Mesenchymal stem cell (in vitro differentiated cells and primary cell): ENCODE measurements at regions not wholly inside any gene's neighbourhood (a gene's known extent, or its start where the extent isn't known, plus 50 kb on each side); places are given as distances from the start of the nearest gene placed in this dataset.

Source experiments
- DNase-seq: peaks from one replicate; pipeline ENCODE4 v3.0.0-alpha.2; 2013
- H2AFZ ChIP-seq: one replicate; pipeline ENCODE4 v1.6.1; 2013; ENCODE audit warnings: low read depth, mild to moderate bottlenecking, control low read depth, inconsistent platforms, low read length, moderate library complexity
- H2AK5ac ChIP-seq: 2 replicates; pipeline ENCODE4 v1.6.1; 2013; ENCODE audit warnings: low read length, moderate library complexity, mild to moderate bottlenecking, inconsistent platforms; ENCODE audit not compliant: severe bottlenecking
- H2BK120ac ChIP-seq: one replicate; pipeline ENCODE4 v1.6.1; 2013; ENCODE audit warnings: low read depth, mild to moderate bottlenecking, inconsistent platforms, low read length, moderate library complexity
- H2BK12ac ChIP-seq, 2 experiments: one replicate each; pipeline ENCODE4 v1.6.1; 2013; ENCODE audit warnings: inconsistent platforms in 2 of 2, low read length in 2 of 2, mild to moderate bottlenecking in 2 of 2, moderate library complexity in 2 of 2, control low read depth in 1 of 2
- H2BK15ac ChIP-seq: one replicate; pipeline ENCODE4 v1.6.1; 2013; ENCODE audit warnings: mild to moderate bottlenecking, low read depth, inconsistent platforms; ENCODE audit not compliant: poor library complexity, severe bottlenecking
- H2BK5ac ChIP-seq: 2 replicates; pipeline ENCODE4 v1.6.1; 2013; ENCODE audit warnings: low read depth, mild to moderate bottlenecking, low read length, control low read depth, inconsistent platforms; ENCODE audit not compliant: poor library complexity, severe bottlenecking
- H3K14ac ChIP-seq, 2 experiments: one replicate each; pipeline ENCODE4 v1.6.1; 2013; ENCODE audit warnings: inconsistent platforms in 2 of 2, low read length in 2 of 2, control low read depth in 1 of 2, mild to moderate bottlenecking in 1 of 2, moderate library complexity in 1 of 2
- H3K18ac ChIP-seq, 2 experiments: one replicate each; pipeline ENCODE4 v1.6.1; 2013; ENCODE audit warnings: inconsistent platforms in 2 of 2, low read length in 2 of 2, control low read depth in 1 of 2, low read depth in 1 of 2, mild to moderate bottlenecking in 1 of 2
- H3K23ac ChIP-seq, 2 experiments: one replicate each; pipeline ENCODE4 v1.6.1; 2013; ENCODE audit warnings: inconsistent platforms in 2 of 2, low read length in 2 of 2, mild to moderate bottlenecking in 2 of 2, moderate library complexity in 2 of 2, control low read depth in 1 of 2
- H3K27ac ChIP-seq: 2 replicates; pipeline ENCODE4 v1.5.1; 2013; ENCODE audit warnings: mild to moderate bottlenecking, moderate library complexity, low read length, control low read depth, inconsistent platforms; ENCODE audit not compliant: poor library complexity, severe bottlenecking
- H3K27me3 ChIP-seq, 2 experiments: 2 replicates each; pipeline versions ENCODE4 v1.6.1 to v1.7.0; 2013; ENCODE audit warnings: low read length in 2 of 2, mild to moderate bottlenecking in 2 of 2, moderate library complexity in 2 of 2, control low read depth in 1 of 2, inconsistent platforms in 1 of 2; ENCODE audit not compliant: control insufficient read depth in 1 of 2, insufficient read depth in 1 of 2
- H3K36me3 ChIP-seq, 2 experiments: 2 replicates each; pipeline versions ENCODE4 v1.6.1 to v1.7.0; 2013; ENCODE audit warnings: low read length in 2 of 2, control low read depth in 1 of 2, inconsistent platforms in 1 of 2, low read depth in 1 of 2, mild to moderate bottlenecking in 1 of 2; ENCODE audit not compliant: insufficient read depth in 2 of 2, control insufficient read depth in 1 of 2
- H3K4ac ChIP-seq, 2 experiments: one replicate each; pipeline ENCODE4 v1.6.1; 2013; ENCODE audit warnings: inconsistent platforms in 2 of 2, low read length in 2 of 2, mild to moderate bottlenecking in 2 of 2, moderate library complexity in 2 of 2, control low read depth in 1 of 2, low read depth in 1 of 2
- H3K4me1 ChIP-seq: 2 replicates; pipeline ENCODE4 v1.6.1; 2013; ENCODE audit warnings: low read depth, low read length, control low read depth; ENCODE audit not compliant: control insufficient read depth, insufficient read depth
- H3K4me2 ChIP-seq: 2 replicates; pipeline ENCODE4 v1.6.1; 2013; ENCODE audit warnings: low read length, mild to moderate bottlenecking, inconsistent platforms; ENCODE audit not compliant: poor library complexity, severe bottlenecking
- H3K4me3 ChIP-seq, 2 experiments: 2 replicates each; pipeline versions ENCODE4 v1.5.1 to v1.7.0; 2013; ENCODE audit warnings: low read length in 2 of 2, mild to moderate bottlenecking in 2 of 2, control low read depth in 1 of 2, low read depth in 1 of 2; ENCODE audit not compliant: insufficient read depth in 1 of 2
- H3K79me1 ChIP-seq: replicated peaks from 2 replicates; pipeline ENCODE4 v1.6.1; 2013; ENCODE audit warnings: mild to moderate bottlenecking, control low read depth, low read length, inconsistent platforms; ENCODE audit not compliant: poor library complexity, severe bottlenecking
- H3K9ac ChIP-seq: 2 replicates; pipeline ENCODE4 v1.7.0; 2013; ENCODE audit warnings: mild to moderate bottlenecking, low read length, moderate library complexity
- H3K9me3 ChIP-seq: 2 replicates; pipeline ENCODE4 v1.7.0; 2013; ENCODE audit warnings: mild to moderate bottlenecking, low read length; ENCODE audit not compliant: control insufficient read depth
- H4K8ac ChIP-seq: one replicate; pipeline ENCODE4 v1.6.1; 2013; ENCODE audit warnings: inconsistent platforms, mild to moderate bottlenecking, low read length, moderate library complexity
- H4K91ac ChIP-seq: one replicate; pipeline ENCODE4 v1.6.1; 2013; ENCODE audit warnings: mild to moderate bottlenecking, low read length, inconsistent platforms
- WGBS: methylation state at CpG from one replicate; pipeline ENCODE4 v1.1.7; 2013; ENCODE audit warnings: mixed read lengths; 5-methylcytosine and 5-hydroxymethylcytosine counted together

DNA sequence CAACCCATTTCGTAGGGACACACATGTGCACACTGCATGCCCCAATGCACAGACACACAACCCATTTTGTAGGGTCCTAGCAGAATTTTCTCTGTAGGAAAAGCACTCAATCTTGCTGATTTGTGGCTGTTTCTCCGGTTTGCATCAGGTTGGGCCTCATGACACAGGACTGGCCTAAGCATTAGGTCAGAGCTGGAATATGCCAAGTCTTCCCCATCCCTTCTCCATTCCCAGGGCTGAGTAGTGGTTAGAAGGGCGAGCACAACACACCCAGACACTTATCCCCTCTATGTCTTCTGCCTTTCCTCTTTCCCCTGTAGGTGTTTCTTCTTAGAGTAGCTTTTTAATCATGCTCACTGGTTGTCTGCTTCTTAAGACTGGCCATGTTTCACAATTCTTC is 295.9 kb downstream of the SOX11 start:
- 69% methylated on average over 3 of the region's 3 CpGs for WGBS
- Histone ChIP-seq H3K27ac (no peak overlapping the region), H3K27me3 (no peaks in the 10 kb centered on the region)

DNA sequence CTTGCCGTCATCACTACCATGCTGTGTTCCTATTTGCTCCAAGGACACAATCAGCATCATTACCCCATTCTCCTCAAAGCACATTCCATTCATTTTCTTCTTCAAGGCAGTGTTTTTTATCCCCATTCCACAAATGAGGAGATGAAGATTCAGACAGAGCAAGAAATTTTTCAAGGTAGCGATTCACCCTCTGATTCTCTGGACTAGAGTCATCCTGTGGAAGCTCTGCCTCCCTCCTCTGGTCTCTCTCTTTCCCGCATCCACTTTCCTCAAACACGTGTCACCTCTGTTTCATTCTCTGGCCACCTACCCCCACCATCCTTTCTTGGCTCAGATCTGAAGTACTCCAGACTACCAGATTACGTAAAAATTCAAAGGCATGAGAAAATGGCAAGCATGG is 297.9 kb downstream of the SOX11 start:
- Histone ChIP-seq H2AK5ac (no peak overlapping the region), H2BK120ac (no peak overlapping the region), H3K4me3 (no peak overlapping the region), H3K9ac (no peak overlapping the region), H2BK12ac (no peak overlapping the region), H2AFZ (no peak overlapping the region), H3K9me3 (no peaks in the 10 kb centered on the region), H2BK15ac (no peak overlapping the region), H3K4me1 (no peaks in the 10 kb centered on the region), H4K91ac (no peak overlapping the region), H3K36me3 (no peaks in the 10 kb centered on the region), H3K4me2 (no peak overlapping the region), H3K14ac (no peak overlapping the region), H3K27ac (no peak overlapping the region), H4K8ac (no peak overlapping the region), H3K4ac (no peak overlapping the region), H3K79me1 (no peaks in the 10 kb centered on the region), H3K27me3 (no peaks in the 10 kb centered on the region), H3K23ac (no peak overlapping the region), H2BK5ac (no peak overlapping the region), H3K18ac (no peak overlapping the region)
- DNase-seq = no peak
- WGBS = 80% methylated on average over 5 of the region's 5 CpGs

More for the DNA sequence above, 295.9 kb downstream of the SOX11 start:
- H2AFZ ChIP-seq = no peak overlapping the region
- no peak overlapping the region for H2BK120ac ChIP-seq
- no peak overlapping the region for H4K8ac ChIP-seq
- H3K9me3 ChIP-seq = no peaks in the 10 kb centered on the region
- H2BK5ac ChIP-seq = no peak overlapping the region
- no peaks in the 10 kb centered on the region for H3K36me3 ChIP-seq
- H2BK15ac ChIP-seq = no peak overlapping the region
- H2AK5ac ChIP-seq = no peak overlapping the region
- no peak overlapping the region for H3K23ac ChIP-seq
- no peak overlapping the region for H3K4me2 ChIP-seq
- H3K79me1 ChIP-seq = no peaks in the 10 kb centered on the region
- no peak overlapping the region for H3K4ac ChIP-seq
- no peak overlapping the region for H3K18ac ChIP-seq
- H3K4me1 ChIP-seq = no peaks in the 10 kb centered on the region
- no peak overlapping the region for H3K9ac ChIP-seq
- DNase-seq = no peak
- no peak overlapping the region for H3K4me3 ChIP-seq
- H4K91ac ChIP-seq = no peak overlapping the region
- no peak overlapping the region for H3K14ac ChIP-seq
- no peak overlapping the region for H2BK12ac ChIP-seq

- Histone ChIP-seq H2BK12ac (no peak overlapping the region), H2AK5ac (no peak overlapping the region), H3K4me3 (no peak overlapping the region), H3K27me3 (no peaks in the 10 kb centered on the region), H3K23ac (no peak overlapping the region), H3K4ac (no peak overlapping the region), H3K18ac (no peak overlapping the region), H2BK15ac (no peak overlapping the region), H2AFZ (no peak overlapping the region), H3K14ac (no peak overlapping the region), H3K27ac (no peak overlapping the region), H3K9ac (no peak overlapping the region), H3K4me2 (no peak overlapping the region), H2BK120ac (no peak overlapping the region), H3K36me3 (no peaks in the 10 kb centered on the region), H2BK5ac (no peak overlapping the region), H3K4me1 (no peaks in the 10 kb centered on the region), H3K9me3 (no peaks in the 10 kb centered on the region), H3K79me1 (no peaks in the 10 kb centered on the region), H4K91ac (no peak overlapping the region), H4K8ac (no peak overlapping the region)
- WGBS = 60% methylated on average over 7 of the region's 8 CpGs
- no peak for DNase-seq
Observed at GRCh38 chr2:5991305-5991968, 299.3 kb downstream of the SOX11 start.

GRCh38 chr2:5995832-5996231 is 303.6 kb downstream of the SOX11 start:
- Histone ChIP-seq H3K9me3 (no peaks in the 10 kb centered on the region), H3K27me3 (no peaks in the 10 kb centered on the region), H3K18ac (no peak overlapping the region), H4K91ac (no peak overlapping the region), H3K4ac (no peak overlapping the region), H3K4me2 (no peak overlapping the region), H3K9ac (no peak overlapping the region), H2BK120ac (no peak overlapping the region), H3K27ac (no peak overlapping the region), H3K79me1 (no peaks in the 10 kb centered on the region), H2BK5ac (no peak overlapping the region), H2AK5ac (no peak overlapping the region), H3K23ac (no peak overlapping the region), H3K36me3 (no peaks in the 10 kb centered on the region), H3K14ac (no peak overlapping the region), H2AFZ (no peak overlapping the region), H2BK15ac (no peak overlapping the region), H4K8ac (no peak overlapping the region), H3K4me3 (no peak overlapping the region), H2BK12ac (no peak overlapping the region), H3K4me1 (no peaks in the 10 kb centered on the region)
- 52% methylated on average over 1 of the region's 1 CpG for WGBS
- DNase-seq = no peak
